HepG2 (cell line): ENCODE measurements at regions not wholly inside any gene's neighbourhood (a gene's known extent, or its start where the extent isn't known, plus 50 kb on each side); places are given as distances from the start of the nearest gene placed in this dataset.

Source experiments
- BHLHE40 ChIP-seq: IDR thresholded peaks from 2 replicates; pipeline ENCODE4 v1.6.1; 2011; ENCODE audit warnings: low read length, improper control_type of control experiment
- CBX5 ChIP-seq: sonication (generic); formaldehyde crosslinking; IDR thresholded peaks from 2 replicates; pipeline ENCODE4 v1.4.0; 2020; ENCODE audit warnings: missing genetic modification reagents, borderline replicate concordance
- DMAP1 ChIP-seq: IDR thresholded peaks from 2 replicates; pipeline ENCODE4 v1.6.1; 2016
- DR1 ChIP-seq: sonication (generic); formaldehyde crosslinking; IDR thresholded peaks from 2 replicates; pipeline ENCODE4 v1.8.0; 2021; ENCODE audit warnings: mild to moderate bottlenecking, missing genetic modification reagents, inconsistent platforms
- FOXA3 ChIP-seq: IDR thresholded peaks from 2 replicates; pipeline ENCODE4 v1.6.1; 2016; ENCODE audit warnings: missing genetic modification reagents, missing compliant biosample characterization
- GPN1 ChIP-seq: sonication (generic); formaldehyde crosslinking; IDR thresholded peaks from 2 replicates; pipeline ENCODE4 v1.5.1; 2020; ENCODE audit warnings: missing genetic modification reagents, borderline replicate concordance
- MAFG ChIP-seq: sonication (generic); formaldehyde crosslinking; IDR thresholded peaks from 2 replicates; pipeline ENCODE4 v1.5.1; 2020; ENCODE audit warnings: mild to moderate bottlenecking, missing genetic modification reagents
- MBNL3 ChIP-seq: fragments of 250-450 bp; sonication (Bioruptor Pico); conservative IDR thresholded peaks from 2 replicates; pipeline ENCODE4 v1.8.0; 2022; ENCODE audit warnings: mild to moderate bottlenecking, inconsistent platforms
- MED8 ChIP-seq: sonication (generic); formaldehyde crosslinking; IDR thresholded peaks from 2 replicates; pipeline ENCODE4 v1.8.1; 2023; ENCODE audit warnings: mild to moderate bottlenecking, missing genetic modification reagents; ENCODE audit not compliant: insufficient replicate concordance
- RFX1 ChIP-seq: fragments of 450-650 bp; IDR thresholded peaks from 2 replicates; pipeline ENCODE4 v1.6.1; 2017
- ZBED4 ChIP-seq: sonication (generic); formaldehyde crosslinking; IDR thresholded peaks from 2 replicates; pipeline ENCODE4 v1.4.0; 2020; ENCODE audit warnings: missing genetic modification reagents, borderline replicate concordance
- ZBTB4 ChIP-seq: sonication (generic); formaldehyde crosslinking; IDR thresholded peaks from 2 replicates; pipeline ENCODE4 v1.4.0; 2020; ENCODE audit warnings: missing genetic modification reagents, mild to moderate bottlenecking, borderline replicate concordance
- ZFP37 ChIP-seq: sonication (generic); formaldehyde crosslinking; IDR thresholded peaks from 2 replicates; pipeline ENCODE4 v1.4.0; 2020; ENCODE audit warnings: missing genetic modification reagents, borderline replicate concordance
- ZFYVE20 ChIP-seq: sonication (generic); formaldehyde crosslinking; IDR thresholded peaks from 2 replicates; pipeline ENCODE4 v1.8.0; 2023; ENCODE audit warnings: low read depth, mild to moderate bottlenecking, moderate library complexity, missing genetic modification reagents, borderline replicate concordance
- ZNF430 ChIP-seq: sonication (generic); formaldehyde crosslinking; IDR thresholded peaks from 2 replicates; pipeline ENCODE4 v1.9.0; 2021; ENCODE audit warnings: mild to moderate bottlenecking, missing genetic modification reagents
- ZNF550 ChIP-seq: sonication (generic); formaldehyde crosslinking; IDR thresholded peaks from 2 replicates; pipeline ENCODE4 v1.4.0; 2020; ENCODE audit warnings: mild to moderate bottlenecking, missing genetic modification reagents, borderline replicate concordance
- ZNF569 ChIP-seq: sonication (generic); formaldehyde crosslinking; IDR thresholded peaks from 2 replicates; pipeline ENCODE4 v1.5.0; 2020; ENCODE audit warnings: mild to moderate bottlenecking, missing genetic modification reagents, moderate library complexity, borderline replicate concordance
- ZNF597 ChIP-seq: sonication (generic); formaldehyde crosslinking; IDR thresholded peaks from 2 replicates; pipeline ENCODE4 v1.5.0; 2020; ENCODE audit warnings: missing genetic modification reagents

- TF ChIP-seq ZNF569 (CRISPR knock-in tag) (no peak), ZFYVE20 (CRISPR knock-in tag) (no peak), ZNF430 (CRISPR knock-in tag) (peak; percentile 96), BHLHE40 (peak; percentile 89), ZNF597 (CRISPR knock-in tag) (no peak), ZBED4 (peak; percentile 55; the same call in 1 of the 2 replicates), GPN1 (CRISPR knock-in tag) (no peak), ZNF550 (CRISPR knock-in tag) (0 out of 2 replicates have a peak, but pooled peaks have one; percentile 24), MED8 (CRISPR knock-in tag) (peak; percentile 94), DR1 (CRISPR knock-in tag) (no peak; the same call in 1 of the 2 replicates), RFX1 (no peak), ZBTB4 (CRISPR knock-in tag) (peak; percentile 96; the same call in 1 of the 2 replicates), DMAP1 (peak; percentile 61; the same call in 1 of the 2 replicates), MAFG (CRISPR knock-in tag) (no peak), MBNL3 (CRISPR knock-in tag) (no peak), ZFP37 (CRISPR knock-in tag) (peak; percentile 34; the same call in 1 of the 2 replicates), FOXA3 (CRISPR knock-in tag) (peak; percentile 96), CBX5 (CRISPR knock-in tag) (peak; percentile 99)
Observed at GRCh38 chr12:114799574-114800487, 115.9 kb upstream of the TBX3 start (continued).
